GM13976 (cell line): ENCODE measurements at regions not wholly inside any gene's neighbourhood (a gene's known extent, or its start where the extent isn't known, plus 50 kb on each side); places are given as distances from the start of the nearest gene placed in this dataset.

Source experiments
- DNase-seq: peaks from one replicate; pipeline ENCODE4 v3.0.0; 2012; ENCODE audit warnings: low spot score
- in situ Hi-C: fragments of 300-500 bp; cut with MboI; formaldehyde crosslinking; loops from one replicate; pipeline ENCODE4 v1.12.0; 2022; ENCODE audit warnings: low sequenced_read_pairs, mixed read lengths, inconsistent platforms; ENCODE audit not compliant: unreplicated experiment
- TF ChIP-seq, protein P1 (sequence below): IDR thresholded peaks from 2 replicates; pipeline ENCODE4 v1.5.1; 2012; ENCODE audit warnings: borderline replicate concordance, mild to moderate bottlenecking; ENCODE audit not compliant: insufficient read depth; ENCODE audit errors: extremely low read depth, missing control alignments, control extremely low read depth

DNA sequence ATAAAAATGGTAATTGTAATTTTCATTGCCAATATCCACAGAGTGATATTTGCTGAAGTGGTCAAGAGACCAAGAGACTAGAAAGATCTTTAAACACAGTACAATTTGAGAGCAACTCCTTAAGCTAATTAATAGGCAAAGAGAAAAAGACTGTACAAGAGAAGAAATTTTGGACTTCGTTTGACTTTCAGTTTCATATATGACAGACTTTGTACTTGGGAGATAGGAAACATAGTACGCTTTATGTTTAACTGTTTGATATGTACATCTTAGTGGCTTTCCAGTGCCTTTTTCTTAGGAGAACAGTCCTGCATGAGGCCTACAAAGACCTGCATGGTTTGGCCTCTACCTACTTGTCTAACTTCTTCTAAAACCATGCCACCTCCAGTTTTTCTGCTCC, 1118.1 kb downstream of the TRHDE start:
- in situ Hi-C loops = no loop called here
- TF ChIP-seq, protein P1, sequence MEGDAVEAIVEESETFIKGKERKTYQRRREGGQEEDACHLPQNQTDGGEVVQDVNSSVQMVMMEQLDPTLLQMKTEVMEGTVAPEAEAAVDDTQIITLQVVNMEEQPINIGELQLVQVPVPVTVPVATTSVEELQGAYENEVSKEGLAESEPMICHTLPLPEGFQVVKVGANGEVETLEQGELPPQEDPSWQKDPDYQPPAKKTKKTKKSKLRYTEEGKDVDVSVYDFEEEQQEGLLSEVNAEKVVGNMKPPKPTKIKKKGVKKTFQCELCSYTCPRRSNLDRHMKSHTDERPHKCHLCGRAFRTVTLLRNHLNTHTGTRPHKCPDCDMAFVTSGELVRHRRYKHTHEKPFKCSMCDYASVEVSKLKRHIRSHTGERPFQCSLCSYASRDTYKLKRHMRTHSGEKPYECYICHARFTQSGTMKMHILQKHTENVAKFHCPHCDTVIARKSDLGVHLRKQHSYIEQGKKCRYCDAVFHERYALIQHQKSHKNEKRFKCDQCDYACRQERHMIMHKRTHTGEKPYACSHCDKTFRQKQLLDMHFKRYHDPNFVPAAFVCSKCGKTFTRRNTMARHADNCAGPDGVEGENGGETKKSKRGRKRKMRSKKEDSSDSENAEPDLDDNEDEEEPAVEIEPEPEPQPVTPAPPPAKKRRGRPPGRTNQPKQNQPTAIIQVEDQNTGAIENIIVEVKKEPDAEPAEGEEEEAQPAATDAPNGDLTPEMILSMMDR = no peak
- no peak for DNase-seq

DNA sequence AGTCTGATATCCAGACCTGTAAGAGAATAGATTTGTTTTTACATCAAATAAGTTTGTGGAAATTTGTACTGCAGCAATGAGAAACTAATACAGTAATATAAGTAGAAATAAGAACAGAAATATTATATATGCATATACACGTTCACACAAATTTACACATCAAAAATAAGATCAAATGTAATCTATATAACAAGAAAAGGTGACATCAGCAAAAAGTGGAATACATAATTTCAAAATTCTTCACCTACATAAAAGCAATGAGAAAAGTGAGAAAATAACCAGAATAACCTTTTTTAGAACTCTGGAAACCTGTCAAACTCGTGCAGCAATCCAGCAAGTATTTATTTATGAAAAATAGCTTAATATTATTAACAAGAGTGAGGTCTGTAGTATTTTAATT, 1124.6 kb upstream of the ATXN7L3B start:
- no peak for DNase-seq
- TF ChIP-seq, protein P1 = no peak
- in situ Hi-C loops = no loop called here

DNA sequence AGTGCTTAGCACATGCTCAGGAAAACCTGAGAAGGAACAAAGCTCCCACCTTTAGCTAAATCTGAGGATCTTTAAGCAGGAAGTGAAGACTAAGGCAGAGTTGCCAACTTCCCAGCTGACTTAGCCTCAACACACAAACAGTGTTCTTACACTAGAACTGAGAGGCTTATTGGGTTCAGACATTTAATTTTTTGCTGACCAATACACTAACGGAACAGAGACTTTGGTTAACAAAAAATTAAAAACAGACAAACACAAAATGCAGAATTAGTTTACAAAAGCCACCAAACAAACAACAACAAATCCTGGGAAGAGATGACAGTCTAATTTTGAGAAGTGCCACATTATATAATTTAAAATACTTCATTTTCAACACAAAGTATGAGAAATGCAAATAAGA, 1123.7 kb upstream of the ATXN7L3B start:
- DNase-seq = no peak
- TF ChIP-seq, protein P1 = no peak

DNA sequence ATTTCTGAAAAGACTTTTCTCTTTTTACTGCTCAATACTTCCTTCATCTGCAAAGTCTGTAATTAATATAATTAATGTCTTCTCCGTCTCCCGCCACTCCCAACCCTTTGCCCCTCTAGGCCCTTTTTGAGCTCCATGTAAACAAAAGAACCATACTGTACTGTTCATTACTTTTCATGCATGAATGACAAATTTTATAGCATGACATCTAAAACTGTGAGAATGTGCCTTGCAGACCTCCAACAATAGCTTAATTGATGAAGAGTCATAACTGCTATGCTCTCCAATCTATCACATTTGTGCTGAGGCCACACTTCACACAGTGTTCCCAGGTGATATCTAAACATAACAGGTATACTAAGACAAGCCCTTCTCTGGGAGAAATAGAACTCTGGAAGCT, 1122.7 kb upstream of the ATXN7L3B start:
- TF ChIP-seq, protein P1 = no peak
- DNase-seq = no peak
- in situ Hi-C loops = no loop called here

More for the DNA sequence above, 1123.7 kb upstream of the ATXN7L3B start:
- in situ Hi-C loops = no loop called here

DNA sequence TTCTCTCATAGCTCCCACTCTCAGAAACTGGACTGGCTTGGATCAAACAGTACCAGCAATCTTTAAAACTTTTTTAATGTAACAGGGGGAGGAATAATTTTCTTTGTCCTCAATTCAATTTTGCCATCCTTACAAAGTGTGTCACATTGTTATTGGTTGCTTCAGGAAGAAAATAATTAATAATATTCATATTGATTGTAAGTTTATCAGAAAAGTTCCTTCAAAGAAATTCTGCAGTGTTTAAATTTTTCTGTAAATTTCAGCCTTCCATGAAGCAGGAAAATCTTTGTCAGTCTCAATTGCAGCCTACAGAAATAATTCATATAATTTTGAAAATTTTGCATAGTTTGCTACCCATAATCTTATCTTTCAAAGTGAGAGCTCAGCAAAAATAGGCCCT, 1119.1 kb upstream of the ATXN7L3B start:
- in situ Hi-C loops = no loop called here
- TF ChIP-seq, protein P1 = no peak
- no peak for DNase-seq

DNA sequence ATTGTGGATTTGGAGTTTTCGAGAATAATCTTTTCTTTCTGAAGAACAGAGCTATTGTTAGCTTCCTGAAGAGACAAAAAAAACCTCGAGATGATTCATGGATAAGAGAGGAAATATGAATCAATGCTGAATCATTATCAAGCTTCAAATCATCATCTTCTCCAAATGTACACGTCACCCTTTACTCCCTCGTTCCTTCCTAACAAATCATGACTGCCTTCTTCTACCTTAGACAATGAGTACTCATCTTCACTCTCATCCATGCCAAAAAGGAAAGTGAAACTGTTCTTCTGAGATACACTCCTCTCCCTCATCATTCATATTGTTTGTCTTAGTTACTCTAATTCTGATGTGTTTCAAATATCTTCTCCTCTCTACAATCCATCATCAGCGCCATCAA, 1115.8 kb upstream of the ATXN7L3B start:
- TF ChIP-seq, protein P1 = no peak
- in situ Hi-C loops = no loop called here
- DNase-seq = no peak

DNA sequence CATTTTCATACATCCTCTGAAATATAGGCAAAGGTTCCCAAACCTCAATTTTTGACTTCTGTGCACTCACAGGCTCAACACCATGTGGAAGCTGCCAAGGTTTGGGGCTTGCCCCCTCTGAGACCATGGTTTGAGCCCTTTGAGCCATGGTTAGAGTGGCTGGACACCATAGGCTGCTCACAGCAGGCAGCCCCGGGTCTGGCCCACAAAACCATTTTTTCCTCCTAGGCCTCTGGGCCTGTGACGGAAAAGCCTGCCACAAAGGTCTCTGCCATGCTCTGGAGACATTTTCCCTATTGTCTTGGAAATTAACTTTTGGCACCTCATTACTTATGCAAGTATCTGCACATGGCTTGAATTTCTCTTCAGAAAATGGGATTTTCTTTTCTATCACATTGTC, 1113.2 kb upstream of the ATXN7L3B start:
- in situ Hi-C loops = no loop called here
- DNase-seq = no peak
- TF ChIP-seq, protein P1 = no peak
